HG03520 (cell line): ENCODE measurements at regions not wholly inside any gene's neighbourhood (a gene's known extent, or its start where the extent isn't known, plus 50 kb on each side); places are given as distances from the start of the nearest gene placed in this dataset.
A peak's percentile ranks its signal among the peaks of the same experiment; 100 is the strongest.

Experiments used
- ATAC-seq: cut with Tn5 transposase; IDR thresholded peaks from one replicate; pipeline ENCODE4 v1.9.1; 2021; ENCODE audit warnings: mild to moderate bottlenecking, moderate library complexity; ENCODE audit not compliant: unreplicated experiment

GRCh38 chr2:18903750-18904149, 314.4 kb upstream of the NT5C1B start:
- peak; percentile 93 for ATAC-seq

GRCh38 chr2:18901242-18901641, 311.9 kb upstream of the NT5C1B start:
- ATAC-seq = no peak

GRCh38 chr2:18900691-18901141, 311.3 kb upstream of the NT5C1B start:
- no peak for ATAC-seq

GRCh38 chr2:18899725-18900124, 310.4 kb upstream of the NT5C1B start:
- no peak for ATAC-seq

- no peak for ATAC-seq
Measured at GRCh38 chr2:18898271-18898670, 308.9 kb upstream of the NT5C1B start.

- ATAC-seq = no peak
Measured at GRCh38 chr2:18896125-18896764, 306.9 kb upstream of the NT5C1B start.

- ATAC-seq = no peak
Measured at GRCh38 chr2:18891600-18892345, 302.4 kb upstream of the NT5C1B start.

GRCh38 chr2:18889565-18890332, 300.4 kb upstream of the NT5C1B start:
- no peak for ATAC-seq

- no peak for ATAC-seq
Measured at GRCh38 chr2:18885457-18885856, 296.1 kb upstream of the NT5C1B start.

- ATAC-seq = no peak
Measured at GRCh38 chr2:18883616-18884456, 294.5 kb upstream of the NT5C1B start.

- ATAC-seq = no peak
Measured at GRCh38 chr2:18871430-18871829, 282.1 kb upstream of the NT5C1B start.

GRCh38 chr2:18870307-18870706, 280.9 kb upstream of the NT5C1B start:
- ATAC-seq = no peak

- no peak for ATAC-seq
Measured at GRCh38 chr2:18861951-18862350, 272.6 kb upstream of the NT5C1B start.

GRCh38 chr2:18860179-18860578, 270.8 kb upstream of the NT5C1B start:
- no peak for ATAC-seq

- no peak for ATAC-seq
Measured at GRCh38 chr2:18856765-18857164, 267.4 kb upstream of the NT5C1B start.

GRCh38 chr2:18855027-18855426, 265.7 kb upstream of the NT5C1B start:
- ATAC-seq = no peak

- ATAC-seq = peak; percentile 99
Measured at GRCh38 chr2:18849841-18850578, 260.6 kb upstream of the NT5C1B start.

- ATAC-seq = no peak
Measured at GRCh38 chr2:18848646-18849045, 259.3 kb upstream of the NT5C1B start.

GRCh38 chr2:18845854-18846445, 256.6 kb upstream of the NT5C1B start:
- ATAC-seq = no peak

- no peak for ATAC-seq
Measured at GRCh38 chr2:18842836-18843235, 253.5 kb upstream of the NT5C1B start.
